NCI-H510A treated with DMSO at 0.1 percent for 48 hours (cell line): ENCODE measurements at regions not wholly inside any gene's neighbourhood (a gene's known extent, or its start where the extent isn't known, plus 50 kb on each side); places are given as distances from the start of the nearest gene placed in this dataset.
A peak's percentile ranks its signal among the peaks of the same experiment; 100 is the strongest.
"Not testable (repeated sequence)": the region's sequence is repeated elsewhere in the genome, so short reads cannot be mapped to it uniquely, and the experiment has no call there.

Source experiments
- DNase-seq: peaks from one replicate; lab custom pipeline; 2025; lab: John Stamatoyannopoulos, UW

- no peak for DNase-seq
These were observed 92.4 kb upstream of the TGM3 start for GRCh38 chr20:2203436-2203835.

- DNase-seq = no peak
These were observed 91.8 kb upstream of the TGM3 start for GRCh38 chr20:2204021-2204420.

- DNase-seq = peak; percentile 70
These were observed 88.6 kb upstream of the TGM3 start for GRCh38 chr20:2206957-2207769.

GRCh38 chr20:2207770-2208097 lies 88.1 kb upstream of the TGM3 start:
- no peak for DNase-seq

- DNase-seq = no peak
These were observed 86.9 kb upstream of the TGM3 start for GRCh38 chr20:2208897-2209296.

- no peak for DNase-seq
These were observed 84.9 kb upstream of the TGM3 start for GRCh38 chr20:2210646-2211552.

- no peak for DNase-seq
These were observed 83.3 kb upstream of the TGM3 start for GRCh38 chr20:2212456-2213015.

- DNase-seq = no peak
These were observed 82.4 kb upstream of the TGM3 start for GRCh38 chr20:2213401-2213800.

GRCh38 chr20:2217857-2218539 lies 77.8 kb upstream of the TGM3 start:
- DNase-seq = no peak

GRCh38 chr20:2219481-2220006 lies 76.3 kb upstream of the TGM3 start:
- no peak for DNase-seq

GRCh38 chr20:2220298-2220697 lies 75.5 kb upstream of the TGM3 start:
- no peak for DNase-seq

GRCh38 chr20:2221921-2222320 lies 73.9 kb upstream of the TGM3 start:
- DNase-seq = no peak

GRCh38 chr20:2223558-2224367 lies 72.0 kb upstream of the TGM3 start:
- no peak for DNase-seq

- no peak for DNase-seq
These were observed 71.5 kb upstream of the TGM3 start for GRCh38 chr20:2224368-2224639.

GRCh38 chr20:2227285-2227684 lies 68.5 kb upstream of the TGM3 start:
- DNase-seq = not testable (repeated sequence)

GRCh38 chr20:2227861-2228260 lies 67.9 kb upstream of the TGM3 start:
- no peak for DNase-seq

GRCh38 chr20:2228926-2229325 lies 66.9 kb upstream of the TGM3 start:
- DNase-seq = no peak

- no peak for DNase-seq
These were observed 64.9 kb upstream of the TGM3 start for GRCh38 chr20:2230726-2231488.

- DNase-seq = no peak
These were observed 64.1 kb upstream of the TGM3 start for GRCh38 chr20:2231701-2232100.

GRCh38 chr20:2234598-2235191 lies 61.1 kb upstream of the TGM3 start:
- peak; percentile 36 for DNase-seq
